ENCODE measurements at regions not wholly inside any gene's neighbourhood (a gene's known extent, or its start where the extent isn't known, plus 50 kb on each side); places are given as distances from the start of the nearest gene placed in this dataset.

- H3K4me3 ChIP-seq (ENCODE audit: insufficient read depth in 1 of 2, low read depth in 1 of 2, low read length in 2 of 2): no peak overlapping the region
- H3K27ac ChIP-seq (ENCODE audit: low read length, poor library complexity, severe bottlenecking): no peak overlapping the region
- H3K9ac ChIP-seq (ENCODE audit: low read length): no peak overlapping the region
- no peak overlapping the region for H2BK12ac ChIP-seq (ENCODE audit: low read length in 2 of 2)
- peaks cover 6% of the 10 kb centered on the region for H3K9me3 ChIP-seq (ENCODE audit: control insufficient read depth, low read length)
- no peak overlapping the region for H3K18ac ChIP-seq (ENCODE audit: low read depth in 1 of 2, low read length in 2 of 2)
- no peak overlapping the region for H4K91ac ChIP-seq (ENCODE audit: low read length)
- no peaks in the 10 kb centered on the region for H3K79me1 ChIP-seq (replicated peaks; ENCODE audit: low read length, poor library complexity, severe bottlenecking)
- H3K4me1 ChIP-seq (ENCODE audit: control insufficient read depth, insufficient read depth, low read depth, low read length): no peaks in the 10 kb centered on the region
- no peaks in the 10 kb centered on the region for H3K27me3 ChIP-seq (ENCODE audit: control insufficient read depth in 1 of 2, insufficient read depth in 1 of 2, low read length in 2 of 2)
- no peak overlapping the region for H2AK5ac ChIP-seq (ENCODE audit: low read length, severe bottlenecking)
- H3K36me3 ChIP-seq (ENCODE audit: control insufficient read depth in 1 of 2, insufficient read depth in 2 of 2, low read depth in 1 of 2, low read length in 2 of 2): no peaks in the 10 kb centered on the region
- H2BK120ac ChIP-seq (ENCODE audit: low read depth, low read length): no peak overlapping the region
- H2AFZ ChIP-seq (ENCODE audit: low read depth, low read length): no peak overlapping the region
- no peak overlapping the region for H3K14ac ChIP-seq (ENCODE audit: low read length in 2 of 2)
- no peak overlapping the region for H3K23ac ChIP-seq (ENCODE audit: low read length in 2 of 2)
- no peak overlapping the region for H2BK15ac ChIP-seq (ENCODE audit: low read depth, poor library complexity, severe bottlenecking)
- H3K4ac ChIP-seq (ENCODE audit: low read depth in 1 of 2, low read length in 2 of 2): no peak overlapping the region
- H4K8ac ChIP-seq (ENCODE audit: low read length): no peak overlapping the region
- H2BK5ac ChIP-seq (ENCODE audit: low read depth, low read length, poor library complexity, severe bottlenecking): no peak overlapping the region
- no peak for DNase-seq
- 100% methylated on average over 1 of the region's 2 CpGs for WGBS
- H3K4me2 ChIP-seq (ENCODE audit: low read length, poor library complexity, severe bottlenecking): no peak overlapping the region
These were observed 837.7 kb downstream of the GALR1 start for GRCh38 chr18:78087338-78087737.

- Histone ChIP-seq H4K91ac (ENCODE audit: low read length) (no peak overlapping the region), H2BK120ac (ENCODE audit: low read depth, low read length) (no peak overlapping the region), H3K14ac (ENCODE audit: low read length in 2 of 2) (no peak overlapping the region), H3K4me2 (ENCODE audit: low read length, poor library complexity, severe bottlenecking) (no peak overlapping the region), H3K9ac (ENCODE audit: low read length) (no peak overlapping the region), H2BK5ac (ENCODE audit: low read depth, low read length, poor library complexity, severe bottlenecking) (no peak overlapping the region), H3K79me1 (replicated peaks; ENCODE audit: low read length, poor library complexity, severe bottlenecking) (no peaks in the 10 kb centered on the region), H2BK15ac (ENCODE audit: low read depth, poor library complexity, severe bottlenecking) (no peak overlapping the region), H3K4ac (ENCODE audit: low read depth in 1 of 2, low read length in 2 of 2) (no peak overlapping the region), H3K27ac (ENCODE audit: low read length, poor library complexity, severe bottlenecking) (no peak overlapping the region), H3K23ac (ENCODE audit: low read length in 2 of 2) (no peak overlapping the region), H3K9me3 (ENCODE audit: control insufficient read depth, low read length) (peaks cover 3% of the 10 kb centered on the region), H2BK12ac (ENCODE audit: low read length in 2 of 2) (no peak overlapping the region), H3K27me3 (ENCODE audit: control insufficient read depth in 1 of 2, insufficient read depth in 1 of 2, low read length in 2 of 2) (no peaks in the 10 kb centered on the region), H2AK5ac (ENCODE audit: low read length, severe bottlenecking) (no peak overlapping the region), H3K4me3 (ENCODE audit: insufficient read depth in 1 of 2, low read depth in 1 of 2, low read length in 2 of 2) (no peak overlapping the region), H2AFZ (ENCODE audit: low read depth, low read length) (no peak overlapping the region), H3K36me3 (ENCODE audit: control insufficient read depth in 1 of 2, insufficient read depth in 2 of 2, low read depth in 1 of 2, low read length in 2 of 2) (no peaks in the 10 kb centered on the region), H3K18ac (ENCODE audit: low read depth in 1 of 2, low read length in 2 of 2) (no peak overlapping the region), H3K4me1 (ENCODE audit: control insufficient read depth, insufficient read depth, low read depth, low read length) (no peaks in the 10 kb centered on the region), H4K8ac (ENCODE audit: low read length) (no peak overlapping the region)
- WGBS: 87% methylated on average over 10 of the region's 11 CpGs
- no peak for DNase-seq
These were observed 840.9 kb downstream of the GALR1 start for GRCh38 chr18:78090584-78090983.

- H3K79me1 ChIP-seq (replicated peaks; ENCODE audit: low read length, poor library complexity, severe bottlenecking): no peaks in the 10 kb centered on the region
- H3K36me3 ChIP-seq (ENCODE audit: control insufficient read depth in 1 of 2, insufficient read depth in 2 of 2, low read depth in 1 of 2, low read length in 2 of 2): no peaks in the 10 kb centered on the region
- no peak overlapping the region for H2BK5ac ChIP-seq (ENCODE audit: low read depth, low read length, poor library complexity, severe bottlenecking)
- no peak overlapping the region for H2BK120ac ChIP-seq (ENCODE audit: low read depth, low read length)
- H3K9me3 ChIP-seq (ENCODE audit: control insufficient read depth, low read length): peaks cover 5% of the 10 kb centered on the region
- no peak overlapping the region for H3K27ac ChIP-seq (ENCODE audit: low read length, poor library complexity, severe bottlenecking)
- no peak overlapping the region for H2BK15ac ChIP-seq (ENCODE audit: low read depth, poor library complexity, severe bottlenecking)
- no peak overlapping the region for H4K91ac ChIP-seq (ENCODE audit: low read length)
- H2AK5ac ChIP-seq (ENCODE audit: low read length, severe bottlenecking): no peak overlapping the region
- WGBS: 67% methylated on average over 1 of the region's 2 CpGs
- no peaks in the 10 kb centered on the region for H3K4me1 ChIP-seq (ENCODE audit: control insufficient read depth, insufficient read depth, low read depth, low read length)
- no peak overlapping the region for H3K23ac ChIP-seq (ENCODE audit: low read length in 2 of 2)
- H3K4ac ChIP-seq (ENCODE audit: low read depth in 1 of 2, low read length in 2 of 2): no peak overlapping the region
- H2BK12ac ChIP-seq (ENCODE audit: low read length in 2 of 2): no peak overlapping the region
- H3K27me3 ChIP-seq (ENCODE audit: control insufficient read depth in 1 of 2, insufficient read depth in 1 of 2, low read length in 2 of 2): no peaks in the 10 kb centered on the region
- no peak overlapping the region for H3K4me2 ChIP-seq (ENCODE audit: low read length, poor library complexity, severe bottlenecking)
- no peak overlapping the region for H3K14ac ChIP-seq (ENCODE audit: low read length in 2 of 2)
- DNase-seq: no peak
- H4K8ac ChIP-seq (ENCODE audit: low read length): no peak overlapping the region
- no peak overlapping the region for H3K18ac ChIP-seq (ENCODE audit: low read depth in 1 of 2, low read length in 2 of 2)
- H3K4me3 ChIP-seq (ENCODE audit: insufficient read depth in 1 of 2, low read depth in 1 of 2, low read length in 2 of 2): no peak overlapping the region
- no peak overlapping the region for H3K9ac ChIP-seq (ENCODE audit: low read length)
- H2AFZ ChIP-seq (ENCODE audit: low read depth, low read length): no peak overlapping the region
These were observed 843.3 kb downstream of the GALR1 start for GRCh38 chr18:78092901-78093300.

GRCh38 chr18:78099979-78100588 is 850.4 kb downstream of the GALR1 start:
- Histone ChIP-seq H3K23ac (ENCODE audit: low read length in 2 of 2) (no peak overlapping the region), H2BK5ac (ENCODE audit: low read depth, low read length, poor library complexity, severe bottlenecking) (no peak overlapping the region), H3K4ac (ENCODE audit: low read depth in 1 of 2, low read length in 2 of 2) (no peak overlapping the region), H3K4me2 (ENCODE audit: low read length, poor library complexity, severe bottlenecking) (no peak overlapping the region), H4K8ac (ENCODE audit: low read length) (no peak overlapping the region), H2AFZ (ENCODE audit: low read depth, low read length) (no peak overlapping the region), H2BK15ac (ENCODE audit: low read depth, poor library complexity, severe bottlenecking) (no peak overlapping the region), H2BK120ac (ENCODE audit: low read depth, low read length) (no peak overlapping the region), H2BK12ac (ENCODE audit: low read length in 2 of 2) (no peak overlapping the region), H3K27me3 (ENCODE audit: control insufficient read depth in 1 of 2, insufficient read depth in 1 of 2, low read length in 2 of 2) (no peaks in the 10 kb centered on the region), H3K18ac (ENCODE audit: low read depth in 1 of 2, low read length in 2 of 2) (no peak overlapping the region), H3K4me3 (ENCODE audit: insufficient read depth in 1 of 2, low read depth in 1 of 2, low read length in 2 of 2) (no peak overlapping the region), H3K79me1 (replicated peaks; ENCODE audit: low read length, poor library complexity, severe bottlenecking) (no peaks in the 10 kb centered on the region), H3K36me3 (ENCODE audit: control insufficient read depth in 1 of 2, insufficient read depth in 2 of 2, low read depth in 1 of 2, low read length in 2 of 2) (no peaks in the 10 kb centered on the region), H3K4me1 (ENCODE audit: control insufficient read depth, insufficient read depth, low read depth, low read length) (no peaks in the 10 kb centered on the region), H3K9ac (ENCODE audit: low read length) (no peak overlapping the region), H3K9me3 (ENCODE audit: control insufficient read depth, low read length) (peaks cover 19% of the 10 kb centered on the region), H3K27ac (ENCODE audit: low read length, poor library complexity, severe bottlenecking) (no peak overlapping the region), H4K91ac (ENCODE audit: low read length) (no peak overlapping the region), H3K14ac (ENCODE audit: low read length in 2 of 2) (no peak overlapping the region), H2AK5ac (ENCODE audit: low read length, severe bottlenecking) (no peak overlapping the region)
- DNase-seq: no peak
- WGBS: 87% methylated on average over 15 of the region's 15 CpGs

Measured in mesenchymal stem cell (in vitro differentiated cells and primary cell).